SKM-1 (cell line): ENCODE measurements at regions not wholly inside any gene's neighbourhood (a gene's known extent, or its start where the extent isn't known, plus 50 kb on each side); places are given as distances from the start of the nearest gene placed in this dataset.

Experiments used
- DNase-seq: peaks from one replicate; lab custom pipeline; 2025; ENCODE audit not compliant: unreplicated experiment; lab: John Stamatoyannopoulos, UW

DNA sequence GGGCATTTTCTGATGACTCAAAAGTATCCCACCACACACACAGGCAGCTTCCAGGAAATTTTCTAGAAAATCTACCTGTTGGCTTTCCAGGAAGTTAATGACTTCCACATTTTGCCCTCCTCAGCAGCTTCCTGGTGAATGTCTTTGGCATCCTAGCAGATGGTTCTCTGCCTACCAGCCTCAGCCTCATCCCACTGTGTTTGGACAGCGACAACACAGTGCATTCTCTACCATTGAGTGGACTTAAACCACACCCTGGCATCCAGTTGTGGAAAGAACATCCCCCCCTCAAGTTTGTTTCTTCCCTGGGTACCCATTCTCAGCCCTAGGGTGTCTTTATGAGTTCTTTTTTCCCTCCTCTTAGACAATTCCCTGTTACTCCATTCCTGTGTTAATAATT is 50.8 kb upstream of the GADL1 start:
- no peak for DNase-seq

- no peak for DNase-seq
Observed at GRCh38 chr3:30948426-30948825, 54.0 kb upstream of the GADL1 start.

DNA sequence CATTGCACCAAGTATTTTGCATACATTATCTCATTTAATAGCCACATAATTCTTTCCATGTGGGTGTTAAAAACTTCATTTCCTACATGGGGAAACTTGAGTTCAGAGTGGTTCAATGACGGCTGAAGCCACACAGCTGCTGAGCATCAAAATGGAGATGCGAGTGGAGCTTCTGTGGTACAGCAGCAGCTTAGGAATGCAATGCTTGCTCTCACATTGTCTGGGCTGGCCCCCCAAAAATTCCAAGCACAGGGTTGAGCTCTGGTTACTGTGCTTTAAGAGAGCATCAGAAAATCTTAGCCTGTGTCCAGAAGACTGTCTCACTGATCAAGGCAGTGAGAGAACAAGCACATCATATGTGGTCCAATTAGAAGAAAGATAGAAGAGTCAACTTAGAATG is 57.4 kb upstream of the GADL1 start:
- DNase-seq, result no peak

- no peak for DNase-seq
Observed at GRCh38 chr3:30952786-30953185, 58.3 kb upstream of the GADL1 start.

GRCh38 chr3:30954426-30954825 is 60.0 kb upstream of the GADL1 start:
- no peak for DNase-seq

- DNase-seq, result no peak
Observed at GRCh38 chr3:30962084-30962483, 67.6 kb upstream of the GADL1 start.

DNA sequence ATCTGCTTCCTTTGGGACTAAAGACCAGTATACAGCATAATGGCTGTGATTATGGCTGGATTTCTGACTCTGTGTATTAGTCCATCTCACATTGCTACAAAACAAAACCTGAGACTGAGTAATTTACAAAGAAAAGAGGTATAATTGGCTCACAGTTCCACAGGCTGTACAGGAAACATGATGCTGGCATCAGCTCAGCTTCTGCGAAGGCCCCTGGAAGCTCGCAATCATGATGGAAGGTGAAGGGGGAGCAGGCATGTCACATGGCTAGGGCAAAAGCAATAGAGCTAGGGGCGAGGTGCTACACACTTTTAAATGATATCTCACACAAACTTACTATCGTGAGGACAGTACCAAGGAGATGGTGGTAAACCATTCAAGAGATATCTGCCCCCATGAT is 68.0 kb upstream of the GADL1 start:
- no peak for DNase-seq

DNA sequence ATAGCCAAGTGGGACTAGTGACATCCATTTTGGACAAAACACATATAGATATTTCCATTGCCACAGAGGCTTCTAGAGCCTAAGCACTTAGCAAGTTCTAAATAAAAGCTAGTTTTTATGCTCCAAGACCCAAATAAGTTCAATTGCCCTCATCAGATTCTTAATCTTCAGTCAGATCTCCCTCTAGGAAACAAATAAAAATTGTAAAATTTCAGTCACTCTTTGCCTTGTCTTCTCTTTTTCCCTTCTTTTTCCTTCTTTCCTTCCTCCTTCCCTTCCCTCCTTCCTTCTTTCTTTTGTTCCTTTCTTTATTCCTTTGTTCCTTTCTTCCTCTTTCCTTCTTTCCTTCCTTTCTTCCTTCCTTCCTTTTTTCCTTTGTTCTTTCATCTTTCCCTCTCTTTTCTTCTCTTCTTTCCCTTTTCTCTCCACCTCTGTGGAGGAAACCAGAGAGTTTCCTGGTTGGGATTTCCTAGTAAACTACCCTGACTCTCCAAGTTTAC is 68.8 kb upstream of the GADL1 start:
- no peak for DNase-seq

DNA sequence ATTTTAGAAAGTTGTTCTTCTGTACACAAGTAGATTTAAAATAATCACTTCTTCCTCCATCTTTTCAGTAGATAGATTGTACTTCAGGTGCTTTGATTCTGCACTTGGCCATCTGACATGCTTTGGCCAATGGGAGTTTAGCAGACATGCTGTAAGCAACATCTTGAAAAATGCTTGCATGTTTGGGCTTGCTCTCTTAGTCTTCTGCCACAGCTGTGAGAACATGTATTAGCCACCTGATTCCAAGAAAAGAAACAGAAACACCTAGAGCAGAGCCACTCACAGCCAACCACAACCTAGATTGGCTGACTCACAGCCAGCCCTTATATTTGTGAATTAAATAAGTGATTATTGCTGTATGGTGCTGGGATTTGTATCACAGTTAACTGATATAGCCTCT is 70.2 kb upstream of the GADL1 start:
- no peak for DNase-seq

DNA sequence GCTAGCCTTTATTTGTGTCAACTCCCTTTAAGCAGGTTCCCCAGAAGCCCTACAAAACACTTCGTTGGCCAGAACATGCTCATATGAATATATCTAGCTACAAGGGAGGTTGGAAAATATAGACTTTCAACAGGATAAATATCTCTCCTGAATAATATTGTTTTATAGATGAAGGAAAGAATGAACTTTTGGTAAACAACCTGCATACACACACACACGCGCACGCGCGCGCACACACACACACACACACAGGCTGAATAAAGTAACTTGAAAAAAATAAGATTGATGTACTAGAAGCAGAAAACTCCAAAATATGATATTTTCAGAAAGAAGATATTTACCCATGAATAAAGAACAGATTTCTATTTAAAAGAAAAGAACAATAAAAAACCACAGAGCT is 72.4 kb upstream of the GADL1 start:
- DNase-seq, result no peak

DNA sequence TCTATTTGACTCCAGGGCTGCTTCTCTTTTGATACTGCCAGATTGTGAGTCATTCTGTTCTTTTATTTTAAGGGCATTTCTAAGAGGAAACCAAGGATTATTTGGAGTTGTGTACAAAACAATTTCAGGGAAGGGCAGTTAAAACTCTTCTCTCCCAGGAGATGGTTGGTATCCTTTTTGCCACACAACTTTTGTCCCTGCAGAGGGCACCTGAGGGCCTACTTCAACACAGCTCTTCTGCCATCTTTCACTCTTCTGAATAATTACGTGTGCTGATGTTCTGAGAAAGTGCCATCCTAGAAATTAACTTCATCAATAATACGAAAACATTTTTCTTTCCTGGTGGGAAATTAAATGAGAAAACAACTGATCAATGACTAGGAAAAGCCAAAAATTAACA is 75.7 kb upstream of the GADL1 start:
- DNase-seq, result no peak

- DNase-seq, result no peak
Observed at GRCh38 chr3:30972449-30972848, 78.0 kb upstream of the GADL1 start.

DNA sequence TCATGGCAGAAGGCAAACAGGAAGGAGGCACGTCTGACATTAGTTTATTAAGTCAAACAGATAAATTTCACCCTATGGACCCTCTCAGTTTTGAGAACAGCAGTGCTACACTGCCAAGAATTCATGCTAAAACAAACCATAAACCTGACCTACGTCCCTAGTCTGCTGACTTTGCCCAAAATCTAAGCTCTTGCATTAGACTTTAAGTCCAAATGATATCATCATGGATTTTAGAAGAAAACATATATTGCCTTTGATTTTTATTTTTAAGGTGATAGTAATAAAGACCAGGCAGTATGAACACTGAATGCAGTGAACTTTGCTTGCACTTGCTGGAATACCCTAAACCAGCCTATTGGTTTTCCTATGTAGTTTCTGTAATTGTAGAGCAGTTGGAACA is 79.6 kb upstream of the GADL1 start:
- no peak for DNase-seq

DNA sequence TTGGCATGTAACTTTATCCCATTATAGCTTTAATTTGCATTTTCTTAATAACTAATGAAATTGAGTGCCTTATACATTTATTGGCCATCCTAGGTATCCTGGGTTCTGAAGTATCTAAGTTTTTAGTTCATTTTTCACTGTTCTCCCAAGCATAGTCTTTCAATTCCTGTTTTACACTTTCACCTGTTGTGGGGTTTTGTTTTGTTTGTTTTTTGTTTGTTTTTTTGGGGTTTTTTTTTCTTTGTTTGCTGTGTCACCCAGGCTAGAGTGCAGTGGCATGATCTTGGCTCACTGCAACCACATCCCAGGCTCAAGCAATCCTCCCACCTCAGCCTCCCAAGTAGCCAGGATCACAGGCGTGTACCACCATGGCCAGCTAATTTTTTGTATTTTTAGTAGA is 83.1 kb upstream of the GADL1 start:
- no peak for DNase-seq

GRCh38 chr3:30980993-30981392 is 86.5 kb upstream of the GADL1 start:
- DNase-seq, result no peak

DNA sequence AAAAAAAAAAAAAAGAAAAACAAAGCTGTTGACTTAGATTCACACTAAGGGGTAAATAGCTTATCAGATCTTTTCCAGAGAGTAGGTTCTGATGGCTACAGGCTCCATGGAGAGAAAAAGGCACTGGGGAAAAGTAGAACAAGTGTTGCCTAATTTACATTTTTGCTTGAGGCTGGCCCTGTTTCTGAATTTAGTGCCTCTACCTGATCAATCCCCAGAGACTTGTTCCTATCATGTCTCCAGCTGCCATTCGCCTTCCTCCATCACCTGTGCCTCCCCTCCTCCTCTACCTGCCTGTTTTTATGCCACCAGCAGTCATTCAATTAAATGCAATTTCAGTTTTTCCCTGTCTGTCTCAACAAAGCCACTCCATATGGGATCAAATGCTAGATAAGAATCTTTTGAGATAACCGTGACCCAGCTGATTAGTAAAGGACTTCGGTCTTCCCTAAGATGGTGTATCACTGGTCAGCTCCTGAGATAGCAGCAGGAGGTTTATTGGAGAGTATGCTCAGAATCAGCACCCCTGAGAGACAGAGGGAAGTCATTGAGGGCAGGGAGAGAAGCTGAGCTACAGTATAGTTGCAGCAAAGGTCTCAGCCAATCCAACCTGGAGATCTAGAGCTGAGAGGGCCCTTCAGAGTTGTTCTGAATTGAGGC is 88.1 kb upstream of the GADL1 start:
- no peak for DNase-seq

- DNase-seq, result no peak
Observed at GRCh38 chr3:30984855-30985749, 90.6 kb upstream of the GADL1 start.

DNA sequence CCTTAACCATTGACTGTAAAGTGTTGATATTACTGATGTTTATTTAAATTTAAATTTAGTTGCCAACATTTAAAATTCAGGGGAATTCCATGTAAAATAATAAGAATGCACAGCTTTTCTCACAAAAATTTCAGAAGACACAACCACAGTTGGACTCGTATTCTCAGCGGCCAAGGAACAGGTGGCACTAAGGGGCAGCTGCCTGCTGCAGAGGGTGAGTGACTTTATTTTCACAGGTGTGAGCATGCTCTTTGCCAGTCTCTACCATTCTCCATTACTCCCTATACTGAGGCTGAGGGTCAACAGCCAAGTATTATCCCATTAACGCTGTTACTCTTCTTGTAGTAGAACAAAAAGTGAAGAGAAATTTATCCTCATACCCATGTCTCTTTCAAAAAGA is 92.1 kb upstream of the GADL1 start:
- DNase-seq, result no peak

- no peak for DNase-seq
Observed at GRCh38 chr3:30988769-30989168, 94.3 kb upstream of the GADL1 start.

- no peak for DNase-seq
Observed at GRCh38 chr3:30989276-30990030, 95.0 kb upstream of the GADL1 start.

DNA sequence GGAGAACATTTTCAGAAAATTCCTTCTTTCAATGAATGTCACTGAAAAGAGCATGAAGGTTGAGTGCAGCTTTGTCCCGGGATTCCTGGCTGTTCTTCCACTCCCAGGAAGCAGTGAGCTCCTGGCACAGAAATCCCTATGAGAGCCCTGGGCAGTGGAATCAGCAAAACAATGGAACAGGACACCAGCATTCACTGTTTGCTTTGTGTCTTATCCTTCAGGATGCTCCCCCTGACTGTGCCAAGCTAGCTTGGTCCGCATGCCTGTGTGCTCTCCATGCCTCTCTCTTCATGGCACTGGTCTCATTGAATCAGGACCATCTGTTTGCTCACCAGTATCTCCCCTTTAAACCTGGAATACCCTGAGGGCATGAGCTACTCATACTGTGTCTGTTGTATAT is 102.0 kb upstream of the GADL1 start:
- no peak for DNase-seq

DNA sequence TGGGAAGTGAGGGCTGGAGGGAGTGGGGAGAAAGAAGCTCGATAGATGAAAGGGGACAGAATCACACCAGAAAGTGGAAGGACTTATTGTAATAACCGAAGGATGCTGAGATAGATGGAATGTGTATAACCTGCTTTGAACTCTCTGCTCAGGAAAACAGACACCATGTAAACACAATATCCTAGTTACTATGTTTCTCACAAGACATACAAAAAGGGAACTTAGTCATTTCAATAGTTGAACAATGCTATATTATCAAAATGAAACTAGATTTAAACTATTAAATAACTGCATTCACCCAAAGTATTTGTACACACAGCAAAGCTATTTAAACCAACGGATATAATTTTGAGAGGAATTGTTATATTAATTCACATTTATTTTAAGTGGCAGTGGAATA is 108.3 kb upstream of the GADL1 start:
- no peak for DNase-seq
